ENCODE measurements at regions not wholly inside any gene's neighbourhood (a gene's known extent, or its start where the extent isn't known, plus 50 kb on each side); places are given as distances from the start of the nearest gene placed in this dataset.

DNA sequence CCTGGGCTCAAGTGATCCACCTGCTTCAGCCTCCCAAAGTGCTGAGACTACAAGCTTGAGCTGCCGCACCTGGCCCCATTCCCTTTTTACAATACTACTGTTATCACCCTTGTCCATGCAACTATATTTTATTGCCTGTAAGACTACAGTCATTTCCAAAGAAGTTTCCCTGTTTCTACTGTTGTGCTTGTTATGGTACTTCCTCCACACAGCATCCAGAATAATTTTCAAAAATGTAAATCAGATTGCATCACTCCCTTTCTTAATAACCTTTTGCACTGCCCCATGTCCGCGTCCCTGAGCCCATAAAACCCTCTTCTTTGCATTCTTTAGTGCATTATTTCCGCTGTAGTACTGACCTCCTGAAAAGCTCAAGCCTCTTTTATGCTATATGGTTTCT lies 128.9 kb upstream of the AKIRIN2 start:
- TF ChIP-seq, protein P1, sequence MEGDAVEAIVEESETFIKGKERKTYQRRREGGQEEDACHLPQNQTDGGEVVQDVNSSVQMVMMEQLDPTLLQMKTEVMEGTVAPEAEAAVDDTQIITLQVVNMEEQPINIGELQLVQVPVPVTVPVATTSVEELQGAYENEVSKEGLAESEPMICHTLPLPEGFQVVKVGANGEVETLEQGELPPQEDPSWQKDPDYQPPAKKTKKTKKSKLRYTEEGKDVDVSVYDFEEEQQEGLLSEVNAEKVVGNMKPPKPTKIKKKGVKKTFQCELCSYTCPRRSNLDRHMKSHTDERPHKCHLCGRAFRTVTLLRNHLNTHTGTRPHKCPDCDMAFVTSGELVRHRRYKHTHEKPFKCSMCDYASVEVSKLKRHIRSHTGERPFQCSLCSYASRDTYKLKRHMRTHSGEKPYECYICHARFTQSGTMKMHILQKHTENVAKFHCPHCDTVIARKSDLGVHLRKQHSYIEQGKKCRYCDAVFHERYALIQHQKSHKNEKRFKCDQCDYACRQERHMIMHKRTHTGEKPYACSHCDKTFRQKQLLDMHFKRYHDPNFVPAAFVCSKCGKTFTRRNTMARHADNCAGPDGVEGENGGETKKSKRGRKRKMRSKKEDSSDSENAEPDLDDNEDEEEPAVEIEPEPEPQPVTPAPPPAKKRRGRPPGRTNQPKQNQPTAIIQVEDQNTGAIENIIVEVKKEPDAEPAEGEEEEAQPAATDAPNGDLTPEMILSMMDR (IDR thresholded peaks at IDR 0.05 in 8 of 11, conservative IDR thresholded peaks at IDR 0.05 in 3 of 11) = no peak
- TF ChIP-seq POLR2AphosphoS5 (IDR thresholded peaks at IDR 0.05) (no peak), POLR2A (IDR thresholded peaks at IDR 0.05) (no peak)
